Neuron (in vitro differentiated cells): ENCODE measurements at regions not wholly inside any gene's neighbourhood (a gene's known extent, or its start where the extent isn't known, plus 50 kb on each side); places are given as distances from the start of the nearest gene placed in this dataset.
"Not testable (repeated sequence)": the region's sequence is repeated elsewhere in the genome, so short reads cannot be mapped to it uniquely, and the experiment has no call there.

Experiments
- H2AFZ ChIP-seq: one replicate; pipeline ENCODE4 v1.6.1; 2013; ENCODE audit warnings: low read depth, mild to moderate bottlenecking, inconsistent platforms, low read length, moderate library complexity
- H3K27me3 ChIP-seq: one replicate; pipeline ENCODE4 v1.6.1; 2013; ENCODE audit warnings: low read length; ENCODE audit not compliant: insufficient read depth
- H3K36me3 ChIP-seq: one replicate; pipeline ENCODE4 v1.6.1; 2013; ENCODE audit warnings: low read length; ENCODE audit not compliant: insufficient read depth
- H3K4me1 ChIP-seq: one replicate; pipeline ENCODE4 v1.6.1; 2013; ENCODE audit warnings: low read length; ENCODE audit not compliant: insufficient read depth
- H3K4me3 ChIP-seq: 2 replicates; pipeline ENCODE4 v1.5.1; 2013; ENCODE audit warnings: mild to moderate bottlenecking, low read length, moderate library complexity
- H3K9me3 ChIP-seq: one replicate; pipeline ENCODE4 v1.6.1; 2013; ENCODE audit warnings: low read length

- no peak overlapping the region for H2AFZ ChIP-seq
- no peaks in the 10 kb centered on the region for H3K27me3 ChIP-seq
- no peak overlapping the region for H3K4me3 ChIP-seq
- H3K4me1 ChIP-seq = no peaks in the 10 kb centered on the region
- peaks cover 6% of the 10 kb centered on the region for H3K9me3 ChIP-seq
- no peaks in the 10 kb centered on the region for H3K36me3 ChIP-seq
Observed at GRCh38 chr21:32860399-32860798, 88.8 kb upstream of the PAXBP1 start.

GRCh38 chr21:32861866-32862265 is 90.3 kb upstream of the PAXBP1 start:
- H3K4me1 ChIP-seq = no peaks in the 10 kb centered on the region
- no peaks in the 10 kb centered on the region for H3K36me3 ChIP-seq
- no peak overlapping the region for H2AFZ ChIP-seq
- H3K27me3 ChIP-seq = no peaks in the 10 kb centered on the region
- H3K9me3 ChIP-seq = peaks cover 6% of the 10 kb centered on the region
- H3K4me3 ChIP-seq = no peak overlapping the region

- Histone ChIP-seq H3K36me3 (no peaks in the 10 kb centered on the region), H3K4me3 (no peak overlapping the region), H3K27me3 (no peaks in the 10 kb centered on the region), H3K4me1 (peaks cover 10% of the 10 kb centered on the region), H3K9me3 (peaks cover 4% of the 10 kb centered on the region), H2AFZ (no peak overlapping the region)
Observed at GRCh38 chr21:32867597-32867996, 96.0 kb upstream of the PAXBP1 start.

- no peak overlapping the region for H2AFZ ChIP-seq
- no peak overlapping the region for H3K4me3 ChIP-seq
- H3K4me1 ChIP-seq = peaks cover 10% of the 10 kb centered on the region
- peaks cover 4% of the 10 kb centered on the region for H3K9me3 ChIP-seq
- H3K27me3 ChIP-seq = no peaks in the 10 kb centered on the region
- no peaks in the 10 kb centered on the region for H3K36me3 ChIP-seq
Observed at GRCh38 chr21:32868631-32869454, 97.3 kb upstream of the PAXBP1 start.

DNA sequence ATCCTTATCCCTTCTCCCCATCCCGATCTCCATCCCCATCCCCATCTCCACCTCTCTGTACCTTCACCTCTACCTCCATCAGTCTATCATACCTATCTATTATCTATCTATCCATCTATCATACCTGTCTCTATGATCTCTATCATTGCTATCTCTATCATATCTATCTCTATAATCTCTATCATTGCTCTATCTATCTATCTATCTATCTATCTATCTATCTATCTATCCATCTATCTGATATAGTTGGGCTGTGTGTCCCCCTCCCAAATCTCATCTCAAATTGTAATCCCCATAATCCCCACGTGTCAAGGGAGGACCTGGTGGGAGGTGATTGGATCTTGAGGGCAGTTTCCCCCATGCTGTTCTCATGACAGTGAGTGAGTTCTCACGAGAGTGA is 97.9 kb upstream of the PAXBP1 start:
- H3K4me1 ChIP-seq = peaks cover 10% of the 10 kb centered on the region
- H3K36me3 ChIP-seq = no peaks in the 10 kb centered on the region
- H3K4me3 ChIP-seq = no peak overlapping the region
- H2AFZ ChIP-seq = no peak overlapping the region
- H3K9me3 ChIP-seq = peaks cover 4% of the 10 kb centered on the region
- H3K27me3 ChIP-seq = no peaks in the 10 kb centered on the region

GRCh38 chr21:32876426-32876825 is 104.9 kb upstream of the PAXBP1 start:
- H3K36me3 ChIP-seq = no peaks in the 10 kb centered on the region
- H3K4me1 ChIP-seq = peaks cover 2% of the 10 kb centered on the region
- H3K27me3 ChIP-seq = peaks cover 3% of the 10 kb centered on the region
- no peak overlapping the region for H2AFZ ChIP-seq
- peaks cover 3% of the 10 kb centered on the region for H3K9me3 ChIP-seq
- no peak overlapping the region for H3K4me3 ChIP-seq

- H3K4me1 ChIP-seq = peaks cover 10% of the 10 kb centered on the region
- H3K4me3 ChIP-seq, H3K27me3 ChIP-seq: not testable (repeated sequence)
Observed at GRCh38 chr21:32877888-32878287, 106.3 kb upstream of the PAXBP1 start.

DNA sequence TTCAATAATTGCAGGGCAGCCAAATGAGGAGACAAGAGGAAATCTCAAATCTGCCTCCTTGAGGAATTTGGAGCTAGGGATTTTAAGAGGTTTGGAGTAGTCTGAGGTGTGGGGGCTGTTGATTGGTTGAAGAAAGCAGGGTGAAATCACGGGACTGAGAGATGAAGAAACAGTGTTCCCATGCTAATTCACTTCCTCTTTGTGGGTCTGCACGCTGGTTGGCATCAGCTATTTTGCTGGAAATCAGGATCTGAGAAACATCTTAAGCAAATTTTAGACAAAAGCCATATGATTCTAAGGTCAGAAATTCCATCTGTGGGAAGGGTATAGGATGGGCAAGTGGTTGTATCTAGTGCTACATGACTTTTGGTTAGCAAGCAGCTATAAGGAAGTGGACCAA is 107.1 kb upstream of the PAXBP1 start:
- Histone ChIP-seq H3K4me3 (no peak overlapping the region), H2AFZ (no peak overlapping the region), H3K36me3 (no peaks in the 10 kb centered on the region), H3K27me3 (peaks cover 3% of the 10 kb centered on the region), H3K4me1 (peaks cover 10% of the 10 kb centered on the region), H3K9me3 (no peaks in the 10 kb centered on the region)

More at GRCh38 chr21:32877888-32878287, 106.3 kb upstream of the PAXBP1 start:
- H3K9me3 ChIP-seq, H2AFZ ChIP-seq, H3K36me3 ChIP-seq: not testable (repeated sequence)

DNA sequence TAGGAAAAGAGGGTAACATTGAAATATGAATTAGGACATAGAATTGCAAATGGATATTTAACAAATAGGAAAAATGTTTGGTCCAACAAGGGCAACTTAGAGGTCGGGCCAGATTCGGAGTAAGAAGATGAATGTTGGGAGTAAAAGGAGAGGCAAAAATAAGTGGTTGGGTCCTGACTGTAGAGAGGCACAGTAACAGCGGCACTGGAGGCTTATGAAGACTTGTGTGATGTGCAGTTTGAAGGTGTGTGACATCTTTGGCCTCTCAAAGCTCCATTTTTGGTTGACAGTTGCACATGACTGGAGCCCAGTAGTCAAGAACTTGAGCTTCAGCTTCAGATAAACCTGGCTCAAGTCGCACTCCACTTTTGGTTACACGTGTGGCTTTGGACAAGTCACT is 109.9 kb upstream of the PAXBP1 start:
- Histone ChIP-seq H2AFZ (no peak overlapping the region), H3K27me3 (peaks cover 3% of the 10 kb centered on the region), H3K4me1 (peaks cover 10% of the 10 kb centered on the region), H3K36me3 (no peaks in the 10 kb centered on the region), H3K4me3 (no peak overlapping the region), H3K9me3 (no peaks in the 10 kb centered on the region)

GRCh38 chr21:32884062-32884461 is 112.5 kb upstream of the PAXBP1 start:
- Histone ChIP-seq H3K27me3 (no peaks in the 10 kb centered on the region), H3K4me1 (peaks cover 20% of the 10 kb centered on the region), H2AFZ (no peak overlapping the region), H3K36me3 (no peaks in the 10 kb centered on the region), H3K9me3 (no peaks in the 10 kb centered on the region), H3K4me3 (no peak overlapping the region)

DNA sequence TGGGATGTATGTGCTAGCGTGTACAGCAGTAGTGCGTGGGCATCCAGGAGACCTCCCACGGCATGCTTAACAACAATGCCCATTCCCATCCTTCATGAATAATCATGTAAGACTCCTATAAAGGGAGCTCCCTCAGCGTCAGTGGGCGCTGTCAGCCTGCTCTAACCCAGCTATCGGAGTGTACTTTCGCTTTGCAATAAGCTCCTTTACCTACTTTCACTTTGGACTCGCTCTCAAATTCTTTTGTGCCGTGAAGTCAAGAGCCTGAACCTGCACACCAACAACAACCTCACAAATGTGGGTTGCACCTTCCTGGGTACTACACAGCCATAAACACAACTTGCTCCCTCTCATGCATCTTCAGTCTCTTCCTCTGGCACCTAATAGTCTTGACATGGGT is 114.8 kb upstream of the PAXBP1 start:
- Histone ChIP-seq H3K27me3 (no peaks in the 10 kb centered on the region), H3K4me3 (no peak overlapping the region), H2AFZ (no peak overlapping the region), H3K9me3 (no peaks in the 10 kb centered on the region), H3K36me3 (no peaks in the 10 kb centered on the region), H3K4me1 (peaks cover 24% of the 10 kb centered on the region)

DNA sequence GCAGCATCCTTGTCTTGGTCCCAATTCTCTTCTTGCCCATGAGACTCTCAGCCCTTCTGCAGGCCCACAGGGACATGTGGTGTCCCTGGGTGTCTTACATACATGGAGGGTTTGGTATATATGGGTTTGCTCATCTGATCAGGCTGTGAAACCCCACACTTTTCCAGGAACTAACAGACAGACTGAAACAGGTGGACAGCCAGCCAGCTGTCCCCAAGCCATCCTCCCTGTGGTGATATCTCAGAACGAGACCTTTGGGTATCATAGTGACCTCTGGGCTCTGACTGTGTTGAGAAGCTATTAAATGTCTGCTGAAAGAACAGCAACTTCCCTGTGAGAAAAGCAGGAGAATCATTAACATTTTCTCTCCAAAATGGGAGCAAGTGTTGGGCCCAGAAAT is 115.5 kb upstream of the PAXBP1 start:
- Histone ChIP-seq H3K27me3 (no peaks in the 10 kb centered on the region), H3K4me1 (peaks cover 19% of the 10 kb centered on the region), H2AFZ (no peak overlapping the region), H3K4me3 (no peak overlapping the region), H3K9me3 (no peaks in the 10 kb centered on the region), H3K36me3 (no peaks in the 10 kb centered on the region)

GRCh38 chr21:32888971-32889370 is 117.4 kb upstream of the PAXBP1 start:
- Histone ChIP-seq H3K4me3 (no peak overlapping the region), H3K4me1 (peaks cover 15% of the 10 kb centered on the region), H3K27me3 (peaks cover 2% of the 10 kb centered on the region), H3K9me3 (no peaks in the 10 kb centered on the region), H2AFZ (no peak overlapping the region), H3K36me3 (no peaks in the 10 kb centered on the region)

DNA sequence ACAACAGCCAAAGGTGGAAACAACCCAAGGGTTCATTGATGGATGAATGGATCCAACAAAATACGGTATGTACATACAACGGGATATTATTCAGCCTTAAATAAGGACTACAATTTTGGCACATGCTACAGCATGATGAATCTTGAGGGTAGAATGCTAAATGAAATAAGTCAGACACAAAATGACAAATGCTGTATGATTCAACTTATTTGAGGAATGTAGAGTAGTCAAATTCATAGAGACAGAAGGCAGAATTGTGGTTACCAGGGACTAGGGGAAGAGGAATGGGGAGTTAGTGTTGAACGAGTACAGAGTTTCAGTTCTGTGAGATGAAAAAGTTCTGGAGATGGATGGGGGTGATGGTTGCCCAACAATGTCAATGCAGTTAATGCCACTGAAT is 118.0 kb upstream of the PAXBP1 start:
- Histone ChIP-seq H3K9me3 (no peaks in the 10 kb centered on the region), H3K4me3 (no peak overlapping the region), H2AFZ (no peak overlapping the region), H3K36me3 (no peaks in the 10 kb centered on the region), H3K4me1 (peaks cover 15% of the 10 kb centered on the region), H3K27me3 (peaks cover 2% of the 10 kb centered on the region)
